HG03460 (cell line): ENCODE measurements at regions not wholly inside any gene's neighbourhood (a gene's known extent, or its start where the extent isn't known, plus 50 kb on each side); places are given as distances from the start of the nearest gene placed in this dataset.

Experiments used
- ATAC-seq: cut with Tn5 transposase; IDR thresholded peaks from one replicate; pipeline ENCODE4 v1.9.1; 2021; ENCODE audit not compliant: unreplicated experiment

GRCh38 chr3:72411843-72412242, 436.4 kb downstream of the SHQ1 start:
- ATAC-seq: no peak

GRCh38 chr3:72411126-72411525, 437.1 kb downstream of the SHQ1 start:
- ATAC-seq: no peak

- ATAC-seq: no peak
These were observed 439.1 kb downstream of the SHQ1 start for GRCh38 chr3:72408983-72409779.

DNA sequence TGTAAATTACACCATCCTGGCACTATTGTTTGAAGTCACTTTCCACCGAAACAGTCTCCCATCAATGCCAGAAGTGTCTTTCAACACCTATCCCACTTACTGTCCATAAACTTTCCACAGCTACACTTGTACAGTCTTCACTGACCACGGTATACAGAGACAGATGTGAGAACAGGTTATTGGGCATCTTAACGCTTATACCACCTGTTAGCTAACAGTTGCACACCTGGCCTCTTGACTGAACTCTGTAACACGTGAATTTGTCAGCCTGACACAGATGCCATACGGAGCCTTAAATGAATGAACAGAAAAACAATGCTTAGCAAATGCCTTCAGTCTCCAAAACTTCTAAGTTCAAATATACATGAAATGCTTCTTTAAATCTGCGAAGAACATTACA, 440.5 kb downstream of the SHQ1 start:
- no peak for ATAC-seq

- ATAC-seq: no peak
These were observed 442.2 kb downstream of the SHQ1 start for GRCh38 chr3:72405943-72406566.

DNA sequence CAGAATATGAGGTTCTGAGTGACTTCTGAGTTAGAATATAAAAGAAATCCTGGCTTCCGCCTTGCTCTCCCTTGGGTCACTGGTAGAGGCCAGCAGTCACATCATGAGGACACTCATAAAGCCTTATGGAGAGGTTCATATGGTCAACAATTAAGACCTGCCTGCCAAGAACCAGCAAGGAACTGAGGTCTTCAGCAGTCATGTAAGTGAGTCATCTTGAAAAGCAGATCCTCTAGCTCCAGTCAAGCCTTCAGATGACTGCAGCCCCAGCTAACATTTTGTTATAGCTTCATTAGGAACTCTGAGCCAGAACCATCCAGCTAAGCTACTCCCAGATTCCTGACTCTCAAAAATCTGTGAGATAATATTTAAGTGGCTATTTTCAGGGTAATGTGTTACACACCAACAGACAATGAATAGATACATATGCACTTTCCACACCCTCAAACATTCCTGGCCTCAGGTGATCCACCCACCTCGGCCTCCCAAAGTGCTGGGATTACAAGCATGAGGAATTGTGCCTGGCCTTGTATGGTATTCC, 447.2 kb downstream of the SHQ1 start:
- no peak for ATAC-seq

DNA sequence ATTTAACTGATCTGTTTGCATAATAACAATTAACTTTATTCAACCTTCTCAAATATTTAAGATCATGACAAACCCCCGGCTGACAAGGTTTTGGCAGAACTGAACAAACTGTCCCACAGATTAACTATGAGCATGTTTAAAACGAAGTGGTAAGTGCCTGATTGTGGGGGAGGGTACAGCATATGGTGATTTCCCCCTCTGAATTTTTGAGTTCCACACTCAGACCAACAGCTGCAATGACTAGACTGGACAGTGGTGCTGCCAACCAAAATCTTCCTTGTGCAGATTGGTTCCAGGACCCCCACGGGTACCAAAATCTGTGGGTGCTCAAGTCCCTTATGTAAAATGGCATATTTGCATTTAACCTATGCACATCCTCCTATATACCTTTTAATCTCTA, 449.5 kb downstream of the SHQ1 start:
- no peak for ATAC-seq

DNA sequence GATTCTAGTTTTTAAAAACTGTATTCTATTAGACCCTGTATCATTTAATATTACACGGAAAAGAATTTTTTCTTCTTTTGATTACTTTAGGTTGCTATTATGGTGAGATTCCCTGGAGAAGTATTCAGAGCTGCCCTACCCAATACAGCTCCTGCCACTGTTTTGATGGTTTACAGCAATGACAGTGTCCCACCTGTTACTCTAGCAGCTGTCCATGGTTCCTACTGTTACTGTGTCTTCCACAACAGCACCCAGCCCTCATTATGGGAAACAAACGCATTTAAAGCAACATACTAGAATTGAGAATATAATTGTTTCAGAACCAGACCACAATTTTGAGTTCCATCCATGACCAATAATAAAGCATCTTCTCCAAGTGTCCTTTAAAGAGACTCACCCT, 450.7 kb downstream of the SHQ1 start:
- no peak for ATAC-seq

- ATAC-seq: no peak
These were observed 451.3 kb downstream of the SHQ1 start for GRCh38 chr3:72396899-72397298.

DNA sequence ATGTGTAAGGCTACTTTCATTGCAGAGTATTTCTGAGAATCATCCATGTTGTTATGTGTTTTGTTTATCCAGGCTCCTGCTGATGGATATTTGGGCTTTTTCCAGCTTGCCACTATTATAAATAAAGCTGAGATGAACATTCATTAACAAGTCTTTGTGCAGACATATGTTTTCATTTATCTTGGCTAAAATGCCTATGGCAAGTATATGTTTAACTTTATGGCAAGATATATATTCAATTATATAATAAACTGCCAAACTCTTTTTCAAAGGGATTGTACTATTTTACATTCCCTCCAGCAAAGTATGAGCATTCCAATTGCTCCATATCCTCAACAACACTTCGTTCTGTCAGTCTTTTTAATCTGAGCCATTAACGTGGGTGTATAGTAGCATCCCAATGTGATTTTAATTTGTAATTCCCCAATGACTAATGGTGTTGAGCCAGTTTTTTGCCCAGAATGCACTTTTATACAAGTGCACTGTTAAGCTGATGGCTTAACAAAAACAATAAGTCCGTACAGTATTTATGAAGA, 452.4 kb downstream of the SHQ1 start:
- no peak for ATAC-seq

DNA sequence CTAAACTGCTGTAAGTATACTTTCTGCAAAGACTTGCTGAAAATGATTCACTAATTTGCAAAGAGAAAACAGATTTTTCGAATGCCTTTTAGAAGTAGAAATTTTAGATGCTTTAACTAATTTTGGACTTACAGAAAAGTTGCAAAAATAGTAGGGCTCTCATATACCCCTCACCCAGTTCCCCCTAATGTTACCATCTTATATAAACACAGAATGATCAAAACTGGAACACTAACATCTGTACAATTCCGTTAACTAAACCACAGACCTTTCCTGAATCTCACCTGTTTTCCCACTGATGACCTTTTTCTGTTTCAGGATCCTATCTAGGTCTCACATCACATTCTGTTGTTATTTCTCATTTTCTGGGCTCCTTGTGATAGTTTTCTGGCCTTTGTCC, 454.8 kb downstream of the SHQ1 start:
- ATAC-seq: no peak

- ATAC-seq: no peak
These were observed 456.6 kb downstream of the SHQ1 start for GRCh38 chr3:72391659-72392058.

GRCh38 chr3:72390841-72391240, 457.4 kb downstream of the SHQ1 start:
- ATAC-seq: no peak

DNA sequence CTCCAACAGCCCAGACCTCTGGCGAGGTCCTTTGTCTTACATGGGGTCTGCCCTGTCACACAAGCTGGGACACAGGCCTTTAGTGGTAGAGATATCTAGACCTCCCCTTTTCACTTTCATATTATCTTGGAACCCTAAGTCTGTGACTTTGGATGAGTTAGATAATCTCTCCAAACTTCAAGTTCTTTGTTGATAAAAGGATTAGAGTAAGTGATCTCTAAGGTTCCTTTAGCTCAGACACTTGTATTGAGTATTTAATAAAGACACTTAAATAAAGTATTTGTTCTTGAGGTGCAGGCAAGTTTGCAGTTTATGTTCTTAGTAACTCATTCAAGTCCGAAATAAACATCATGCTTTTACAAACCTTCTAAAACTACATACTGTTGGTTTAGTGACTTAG, 459.6 kb downstream of the SHQ1 start:
- no peak for ATAC-seq

- ATAC-seq: no peak
These were observed 460.1 kb downstream of the SHQ1 start for GRCh38 chr3:72388117-72388516.

- ATAC-seq: no peak
These were observed 461.8 kb downstream of the SHQ1 start for GRCh38 chr3:72386327-72387000.

GRCh38 chr3:72385167-72385566, 463.1 kb downstream of the SHQ1 start:
- no peak for ATAC-seq

GRCh38 chr3:72384602-72385001, 463.6 kb downstream of the SHQ1 start:
- ATAC-seq: no peak

- no peak for ATAC-seq
These were observed 464.4 kb downstream of the SHQ1 start for GRCh38 chr3:72383883-72384282.

DNA sequence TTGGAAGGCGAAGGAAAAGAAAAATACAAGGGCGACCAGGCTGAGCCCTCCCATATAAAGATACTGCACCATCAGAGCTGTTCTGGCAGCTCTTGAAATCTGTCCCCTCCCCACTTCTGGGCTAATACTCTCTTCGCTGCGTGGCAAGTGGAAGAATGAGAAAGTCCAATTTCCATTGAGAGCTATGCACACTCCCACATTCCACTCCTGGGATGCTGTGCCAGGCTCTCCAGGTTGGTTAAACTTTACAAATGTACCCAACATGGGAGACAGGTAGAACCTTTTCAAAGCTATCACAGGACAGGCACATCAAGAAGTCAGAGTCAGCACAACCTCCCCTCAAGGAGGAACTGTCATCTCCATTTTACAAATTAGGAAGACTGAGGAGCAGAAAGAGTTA, 465.0 kb downstream of the SHQ1 start:
- no peak for ATAC-seq

GRCh38 chr3:72382460-72382859, 465.8 kb downstream of the SHQ1 start:
- no peak for ATAC-seq

GRCh38 chr3:72381584-72381983, 466.7 kb downstream of the SHQ1 start:
- ATAC-seq: no peak
